Transverse colon (tissue), 4 donors: ENCODE measurements at regions not wholly inside any gene's neighbourhood (a gene's known extent, or its start where the extent isn't known, plus 50 kb on each side); places are given as distances from the start of the nearest gene placed in this dataset.

Experiments used
- POLR2AphosphoS5 ChIP-seq, 3 donors: sonication (generic); formaldehyde crosslinking; IDR thresholded peaks; one replicate each; pipeline ENCODE4 v1.6.1; 2016; ENCODE audit warnings: antibody characterized with exemption in 3 of 3
- TF ChIP-seq, protein P1 (sequence below), 5 experiments: fragments of 200-600 bp in 3 of 5; fragments of 450-650 bp in 2 of 5; sonication (generic) in 3 of 5; IDR thresholded peaks; 1 replicate in 2 of 5; 2 replicates in 3 of 5; pipeline ENCODE4 v1.5.1; 2016 to 2017; ENCODE audit warnings: antibody characterized with exemption in 5 of 5, inconsistent platforms in 3 of 5, mild to moderate bottlenecking in 2 of 5, moderate library complexity in 1 of 5

- no peak for TF ChIP-seq POLR2AphosphoS5 (IDR thresholded peaks at IDR 0.05)
- TF ChIP-seq, protein P1, sequence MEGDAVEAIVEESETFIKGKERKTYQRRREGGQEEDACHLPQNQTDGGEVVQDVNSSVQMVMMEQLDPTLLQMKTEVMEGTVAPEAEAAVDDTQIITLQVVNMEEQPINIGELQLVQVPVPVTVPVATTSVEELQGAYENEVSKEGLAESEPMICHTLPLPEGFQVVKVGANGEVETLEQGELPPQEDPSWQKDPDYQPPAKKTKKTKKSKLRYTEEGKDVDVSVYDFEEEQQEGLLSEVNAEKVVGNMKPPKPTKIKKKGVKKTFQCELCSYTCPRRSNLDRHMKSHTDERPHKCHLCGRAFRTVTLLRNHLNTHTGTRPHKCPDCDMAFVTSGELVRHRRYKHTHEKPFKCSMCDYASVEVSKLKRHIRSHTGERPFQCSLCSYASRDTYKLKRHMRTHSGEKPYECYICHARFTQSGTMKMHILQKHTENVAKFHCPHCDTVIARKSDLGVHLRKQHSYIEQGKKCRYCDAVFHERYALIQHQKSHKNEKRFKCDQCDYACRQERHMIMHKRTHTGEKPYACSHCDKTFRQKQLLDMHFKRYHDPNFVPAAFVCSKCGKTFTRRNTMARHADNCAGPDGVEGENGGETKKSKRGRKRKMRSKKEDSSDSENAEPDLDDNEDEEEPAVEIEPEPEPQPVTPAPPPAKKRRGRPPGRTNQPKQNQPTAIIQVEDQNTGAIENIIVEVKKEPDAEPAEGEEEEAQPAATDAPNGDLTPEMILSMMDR (IDR thresholded peaks at IDR 0.05): no peak
These were observed 170.2 kb upstream of the KCNJ15 start for GRCh38 chr21:38086580-38086979.
